Tibial nerve (tissue), 4 donors: ENCODE measurements at regions not wholly inside any gene's neighbourhood (a gene's known extent, or its start where the extent isn't known, plus 50 kb on each side); places are given as distances from the start of the nearest gene placed in this dataset.

ENCODE experiments used
- EP300 ChIP-seq, 2 donors: sonication (generic); formaldehyde crosslinking; IDR thresholded peaks; one replicate each; pipeline ENCODE4 v1.6.1; 2017; ENCODE audit warnings: antibody characterized with exemption in 2 of 2, mild to moderate bottlenecking in 1 of 2
- POLR2A ChIP-seq, 2 donors: fragments of 450-650 bp; IDR thresholded peaks; one replicate each; pipeline ENCODE4 v1.6.1; 2017; ENCODE audit warnings: antibody characterized with exemption in 2 of 2, mild to moderate bottlenecking in 2 of 2, moderate library complexity in 2 of 2
- TF ChIP-seq, protein P1 (sequence below), 5 experiments: fragments of 200-600 bp in 3 of 5; fragments of 450-650 bp in 2 of 5; sonication (generic) in 3 of 5; IDR thresholded peaks; one replicate each; pipeline ENCODE4 v1.5.1; 2016 to 2019; ENCODE audit warnings: antibody characterized with exemption in 5 of 5, mild to moderate bottlenecking in 3 of 5, moderate library complexity in 2 of 5

DNA sequence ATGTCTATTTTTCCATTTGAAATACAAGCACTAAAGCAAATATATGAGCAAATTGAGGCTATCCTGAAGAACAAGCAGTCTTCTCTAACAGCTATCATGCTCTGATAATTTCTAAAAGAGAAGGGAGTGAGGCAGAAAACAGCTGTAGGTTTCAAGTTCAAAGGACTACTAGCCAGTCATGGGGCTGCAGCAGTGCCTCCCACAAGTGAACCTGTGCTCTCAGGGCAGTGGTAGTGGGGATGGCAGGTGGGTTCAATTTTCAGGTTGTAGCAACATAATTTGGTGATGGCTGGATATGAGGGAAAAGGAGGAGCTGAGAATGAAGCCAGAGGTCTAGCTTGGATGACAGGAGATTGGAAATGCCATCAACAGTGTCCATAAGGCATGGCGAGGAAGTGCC is 93.5 kb upstream of the ARHGAP20 start:
- TF ChIP-seq POLR2A (IDR thresholded peaks at IDR 0.05), result no peak
- TF ChIP-seq, protein P1, sequence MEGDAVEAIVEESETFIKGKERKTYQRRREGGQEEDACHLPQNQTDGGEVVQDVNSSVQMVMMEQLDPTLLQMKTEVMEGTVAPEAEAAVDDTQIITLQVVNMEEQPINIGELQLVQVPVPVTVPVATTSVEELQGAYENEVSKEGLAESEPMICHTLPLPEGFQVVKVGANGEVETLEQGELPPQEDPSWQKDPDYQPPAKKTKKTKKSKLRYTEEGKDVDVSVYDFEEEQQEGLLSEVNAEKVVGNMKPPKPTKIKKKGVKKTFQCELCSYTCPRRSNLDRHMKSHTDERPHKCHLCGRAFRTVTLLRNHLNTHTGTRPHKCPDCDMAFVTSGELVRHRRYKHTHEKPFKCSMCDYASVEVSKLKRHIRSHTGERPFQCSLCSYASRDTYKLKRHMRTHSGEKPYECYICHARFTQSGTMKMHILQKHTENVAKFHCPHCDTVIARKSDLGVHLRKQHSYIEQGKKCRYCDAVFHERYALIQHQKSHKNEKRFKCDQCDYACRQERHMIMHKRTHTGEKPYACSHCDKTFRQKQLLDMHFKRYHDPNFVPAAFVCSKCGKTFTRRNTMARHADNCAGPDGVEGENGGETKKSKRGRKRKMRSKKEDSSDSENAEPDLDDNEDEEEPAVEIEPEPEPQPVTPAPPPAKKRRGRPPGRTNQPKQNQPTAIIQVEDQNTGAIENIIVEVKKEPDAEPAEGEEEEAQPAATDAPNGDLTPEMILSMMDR (IDR thresholded peaks at IDR 0.05), result no peak
- TF ChIP-seq EP300 (IDR thresholded peaks at IDR 0.05), result no peak
